ENCODE measurements at regions not wholly inside any gene's neighbourhood (a gene's known extent, or its start where the extent isn't known, plus 50 kb on each side); places are given as distances from the start of the nearest gene placed in this dataset.

- H3K4me1 ChIP-seq (ENCODE audit: control extremely low read depth in 1 of 4, control insufficient read depth in 4 of 4, insufficient read depth in 4 of 4, low read length in 3 of 4) = no peaks in the 10 kb centered on the region
- no peaks in the 10 kb centered on the region for H3K9me3 ChIP-seq (ENCODE audit: control extremely low read depth in 1 of 5, control insufficient read depth in 4 of 5, insufficient read depth in 2 of 5, low read depth in 1 of 5, low read length in 4 of 5)
- CTCF ChIA-PET = interaction anchor here (1.6 kb wide), 1 partner anchor 14 kb away, joined by 4 read pairs; no protein-coding TSS in a partner anchor
- no peak overlapping the region for H3K27ac ChIP-seq (ENCODE audit: insufficient read depth in 1 of 2, low read depth in 1 of 2, low read length in 2 of 2, poor library complexity in 1 of 2, severe bottlenecking in 2 of 2)
- WGBS (ENCODE audit: insufficient coverage) = no CpG with 5 or more reads among the region's 1 CpG
- no peaks in the 10 kb centered on the region for H3K27me3 ChIP-seq (replicated peaks in 2 of 5; ENCODE audit: control insufficient read depth in 4 of 5, insufficient read depth in 5 of 5, low read length in 4 of 5)
- no peaks in the 10 kb centered on the region for H3K36me3 ChIP-seq (ENCODE audit: control insufficient read depth in 4 of 4, insufficient read depth in 4 of 4, low read length in 3 of 4)
- POLR2A ChIA-PET = no interaction called here
- no peak overlapping the region for H3K4me3 ChIP-seq (ENCODE audit: control insufficient read depth in 1 of 7, extremely low read depth in 1 of 7, insufficient read depth in 4 of 7, low read depth in 2 of 7, low read length in 6 of 7)
- DNase-seq = no peak
These were observed 800.8 kb upstream of the TYRP1 start for GRCh38 chr9:11892401-11892800.

GRCh38 chr9:11893331-11893730 lies 799.9 kb upstream of the TYRP1 start:
- no peak overlapping the region for H3K4me3 ChIP-seq (ENCODE audit: control insufficient read depth in 1 of 7, extremely low read depth in 1 of 7, insufficient read depth in 4 of 7, low read depth in 2 of 7, low read length in 6 of 7)
- POLR2A ChIA-PET = no interaction called here
- no peak overlapping the region for H3K27ac ChIP-seq (ENCODE audit: insufficient read depth in 1 of 2, low read depth in 1 of 2, low read length in 2 of 2, poor library complexity in 1 of 2, severe bottlenecking in 2 of 2)
- H3K4me1 ChIP-seq (ENCODE audit: control extremely low read depth in 1 of 4, control insufficient read depth in 4 of 4, insufficient read depth in 4 of 4, low read length in 3 of 4) = no peaks in the 10 kb centered on the region
- H3K27me3 ChIP-seq (replicated peaks in 2 of 5; ENCODE audit: control insufficient read depth in 4 of 5, insufficient read depth in 5 of 5, low read length in 4 of 5) = no peaks in the 10 kb centered on the region
- no peaks in the 10 kb centered on the region for H3K9me3 ChIP-seq (ENCODE audit: control extremely low read depth in 1 of 5, control insufficient read depth in 4 of 5, insufficient read depth in 2 of 5, low read depth in 1 of 5, low read length in 4 of 5)
- CTCF ChIA-PET = no interaction called here
- no peak for DNase-seq
- no peaks in the 10 kb centered on the region for H3K36me3 ChIP-seq (ENCODE audit: control insufficient read depth in 4 of 4, insufficient read depth in 4 of 4, low read length in 3 of 4)

DNA sequence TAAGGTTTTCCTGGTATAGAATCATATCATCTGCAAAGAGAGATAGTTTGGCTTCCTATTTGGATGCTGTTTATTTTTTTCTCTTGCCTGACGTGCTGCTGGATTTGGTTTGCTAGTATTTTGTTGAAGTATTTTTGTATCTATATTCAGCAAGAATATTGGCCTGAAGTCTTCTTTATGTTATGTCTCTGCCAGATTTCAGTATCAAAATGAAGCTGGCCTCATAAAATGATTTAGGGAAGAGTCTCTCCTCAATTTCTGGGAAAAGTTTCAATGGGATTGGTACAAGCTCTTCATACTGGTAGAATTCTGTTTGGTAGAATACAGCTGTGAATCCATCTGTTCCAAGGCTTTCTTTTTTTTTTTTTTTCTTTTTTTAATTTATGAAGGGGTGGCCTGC lies 799.0 kb upstream of the TYRP1 start:
- no peaks in the 10 kb centered on the region for H3K27me3 ChIP-seq (replicated peaks in 2 of 5; ENCODE audit: control insufficient read depth in 4 of 5, insufficient read depth in 5 of 5, low read length in 4 of 5)
- WGBS (ENCODE audit: insufficient coverage) = no CpG with 5 or more reads among the region's 1 CpG
- DNase-seq = no peak
- no peaks in the 10 kb centered on the region for H3K36me3 ChIP-seq (ENCODE audit: control insufficient read depth in 4 of 4, insufficient read depth in 4 of 4, low read length in 3 of 4)
- CTCF ChIA-PET = no interaction called here
- no peak overlapping the region for H3K4me3 ChIP-seq (ENCODE audit: control insufficient read depth in 1 of 7, extremely low read depth in 1 of 7, insufficient read depth in 4 of 7, low read depth in 2 of 7, low read length in 6 of 7)
- H3K27ac ChIP-seq (ENCODE audit: insufficient read depth in 1 of 2, low read depth in 1 of 2, low read length in 2 of 2, poor library complexity in 1 of 2, severe bottlenecking in 2 of 2) = no peak overlapping the region
- no peaks in the 10 kb centered on the region for H3K4me1 ChIP-seq (ENCODE audit: control extremely low read depth in 1 of 4, control insufficient read depth in 4 of 4, insufficient read depth in 4 of 4, low read length in 3 of 4)
- POLR2A ChIA-PET = no interaction called here
- H3K9me3 ChIP-seq (ENCODE audit: control extremely low read depth in 1 of 5, control insufficient read depth in 4 of 5, insufficient read depth in 2 of 5, low read depth in 1 of 5, low read length in 4 of 5) = no peaks in the 10 kb centered on the region

GRCh38 chr9:11902610-11903009 lies 790.6 kb upstream of the TYRP1 start:
- no peaks in the 10 kb centered on the region for H3K27me3 ChIP-seq (replicated peaks in 2 of 5; ENCODE audit: control insufficient read depth in 4 of 5, insufficient read depth in 5 of 5, low read length in 4 of 5)
- H3K9me3 ChIP-seq (ENCODE audit: control extremely low read depth in 1 of 5, control insufficient read depth in 4 of 5, insufficient read depth in 2 of 5, low read depth in 1 of 5, low read length in 4 of 5) = no peaks in the 10 kb centered on the region
- no peaks in the 10 kb centered on the region for H3K36me3 ChIP-seq (ENCODE audit: control insufficient read depth in 4 of 4, insufficient read depth in 4 of 4, low read length in 3 of 4)
- POLR2A ChIA-PET = no interaction called here
- H3K4me1 ChIP-seq (ENCODE audit: control extremely low read depth in 1 of 4, control insufficient read depth in 4 of 4, insufficient read depth in 4 of 4, low read length in 3 of 4) = no peaks in the 10 kb centered on the region
- WGBS (ENCODE audit: insufficient coverage) = no CpG with 5 or more reads among the region's 1 CpG
- H3K4me3 ChIP-seq (ENCODE audit: control insufficient read depth in 1 of 7, extremely low read depth in 1 of 7, insufficient read depth in 4 of 7, low read depth in 2 of 7, low read length in 6 of 7) = no peak overlapping the region
- H3K27ac ChIP-seq (ENCODE audit: insufficient read depth in 1 of 2, low read depth in 1 of 2, low read length in 2 of 2, poor library complexity in 1 of 2, severe bottlenecking in 2 of 2) = no peak overlapping the region
- DNase-seq = no peak
- CTCF ChIA-PET = interaction anchor here (1.1 kb wide), 1 partner anchor 9 kb away, joined by 3 read pairs; no protein-coding TSS in a partner anchor

DNA sequence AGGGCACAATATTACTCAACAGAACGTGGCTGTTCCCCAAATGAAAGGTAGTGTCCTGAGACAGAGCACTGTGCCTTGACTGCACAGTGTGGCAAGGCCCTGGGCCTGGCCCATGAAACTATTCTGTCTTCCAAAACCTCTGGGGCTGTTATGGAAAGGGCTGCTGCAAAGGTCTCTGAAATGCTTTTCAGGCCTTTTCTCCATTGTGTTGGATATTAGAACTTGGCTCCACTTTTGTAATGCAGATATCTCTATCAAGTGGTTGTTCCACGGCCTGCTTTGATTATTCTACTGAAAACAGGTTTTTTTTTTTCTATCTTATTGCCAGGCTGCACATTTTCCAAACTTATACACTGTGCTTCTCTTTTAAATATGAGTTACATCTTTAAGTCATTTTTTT lies 777.5 kb upstream of the TYRP1 start:
- no peaks in the 10 kb centered on the region for H3K4me1 ChIP-seq (ENCODE audit: control extremely low read depth in 1 of 4, control insufficient read depth in 4 of 4, insufficient read depth in 4 of 4, low read length in 3 of 4)
- no peaks in the 10 kb centered on the region for H3K9me3 ChIP-seq (ENCODE audit: control extremely low read depth in 1 of 5, control insufficient read depth in 4 of 5, insufficient read depth in 2 of 5, low read depth in 1 of 5, low read length in 4 of 5)
- H3K36me3 ChIP-seq (ENCODE audit: control insufficient read depth in 4 of 4, insufficient read depth in 4 of 4, low read length in 3 of 4) = no peaks in the 10 kb centered on the region
- WGBS (ENCODE audit: insufficient coverage) = 79% methylated on average over 2 of the region's 2 CpGs
- POLR2A ChIA-PET = no interaction called here
- CTCF ChIA-PET = no interaction called here
- H3K4me3 ChIP-seq (ENCODE audit: control insufficient read depth in 1 of 7, extremely low read depth in 1 of 7, insufficient read depth in 4 of 7, low read depth in 2 of 7, low read length in 6 of 7) = no peak overlapping the region
- no peak overlapping the region for H3K27ac ChIP-seq (ENCODE audit: insufficient read depth in 1 of 2, low read depth in 1 of 2, low read length in 2 of 2, poor library complexity in 1 of 2, severe bottlenecking in 2 of 2)
- no peak for DNase-seq
- H3K27me3 ChIP-seq (replicated peaks in 2 of 5; ENCODE audit: control insufficient read depth in 4 of 5, insufficient read depth in 5 of 5, low read length in 4 of 5) = no peaks in the 10 kb centered on the region

DNA sequence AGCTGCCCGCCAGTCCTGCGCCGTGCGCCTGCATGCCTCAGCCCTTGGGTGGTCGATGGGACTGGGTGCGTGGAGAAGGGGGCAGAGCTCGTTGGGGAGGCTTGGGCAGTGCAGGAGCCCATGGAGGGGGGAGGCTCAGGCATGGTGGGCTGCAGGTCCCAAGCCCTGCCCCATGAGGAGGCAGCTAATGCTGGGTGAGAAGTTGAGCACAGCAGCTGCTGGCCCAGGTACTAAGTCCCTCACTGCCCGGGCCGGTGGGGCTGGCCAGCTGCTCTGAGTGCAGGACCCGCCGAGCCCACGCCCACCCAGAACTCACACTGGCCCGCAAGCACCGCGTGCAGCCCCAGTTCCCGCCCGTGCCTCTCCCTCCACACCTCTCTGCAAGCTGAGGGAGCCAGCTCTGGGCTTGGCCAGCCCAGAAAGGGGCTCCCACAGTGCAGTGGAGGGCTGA lies 764.3 kb upstream of the TYRP1 start:
- no peaks in the 10 kb centered on the region for H3K27me3 ChIP-seq (replicated peaks in 2 of 5; ENCODE audit: control insufficient read depth in 4 of 5, insufficient read depth in 5 of 5, low read length in 4 of 5)
- H3K4me1 ChIP-seq (ENCODE audit: control extremely low read depth in 1 of 4, control insufficient read depth in 4 of 4, insufficient read depth in 4 of 4, low read length in 3 of 4) = no peaks in the 10 kb centered on the region
- no peak for DNase-seq
- WGBS (ENCODE audit: insufficient coverage) = 98% methylated on average over 11 of the region's 17 CpGs
- H3K36me3 ChIP-seq (ENCODE audit: control insufficient read depth in 4 of 4, insufficient read depth in 4 of 4, low read length in 3 of 4) = no peaks in the 10 kb centered on the region
- no peak overlapping the region for H3K4me3 ChIP-seq (ENCODE audit: control insufficient read depth in 1 of 7, extremely low read depth in 1 of 7, insufficient read depth in 4 of 7, low read depth in 2 of 7, low read length in 6 of 7)
- H3K9me3 ChIP-seq (ENCODE audit: control extremely low read depth in 1 of 5, control insufficient read depth in 4 of 5, insufficient read depth in 2 of 5, low read depth in 1 of 5, low read length in 4 of 5) = no peaks in the 10 kb centered on the region
- ChIA-PET POLR2A (no interaction called here), CTCF (no interaction called here)
- no peak overlapping the region for H3K27ac ChIP-seq (ENCODE audit: insufficient read depth in 1 of 2, low read depth in 1 of 2, low read length in 2 of 2, poor library complexity in 1 of 2, severe bottlenecking in 2 of 2)

DNA sequence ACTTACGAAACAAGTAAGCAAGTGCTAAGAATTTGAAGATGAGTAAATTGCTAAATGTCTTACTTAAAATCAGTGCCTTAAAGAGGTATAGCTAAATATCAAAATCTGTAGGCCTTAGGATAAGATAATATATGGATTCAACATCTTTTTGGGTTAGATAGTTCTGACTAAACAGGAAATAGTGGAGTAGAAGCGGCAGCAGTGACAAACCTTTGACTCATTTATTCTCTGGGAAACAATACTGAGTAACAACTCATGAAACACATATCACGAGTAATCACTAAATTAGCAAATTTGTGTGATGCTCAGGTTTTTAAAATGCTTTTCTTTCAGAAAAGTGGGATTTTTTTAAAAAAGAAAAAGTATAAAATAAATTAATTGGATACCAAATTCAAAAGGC lies 762.1 kb upstream of the TYRP1 start:
- H3K4me3 ChIP-seq (ENCODE audit: control insufficient read depth in 1 of 7, extremely low read depth in 1 of 7, insufficient read depth in 4 of 7, low read depth in 2 of 7, low read length in 6 of 7) = no peak overlapping the region
- DNase-seq = no peak
- ChIA-PET POLR2A (no interaction called here), CTCF (no interaction called here)
- WGBS (ENCODE audit: insufficient coverage) = no CpG with 5 or more reads among the region's 3 CpGs
- no peaks in the 10 kb centered on the region for H3K27me3 ChIP-seq (replicated peaks in 2 of 5; ENCODE audit: control insufficient read depth in 4 of 5, insufficient read depth in 5 of 5, low read length in 4 of 5)
- H3K9me3 ChIP-seq (ENCODE audit: control extremely low read depth in 1 of 5, control insufficient read depth in 4 of 5, insufficient read depth in 2 of 5, low read depth in 1 of 5, low read length in 4 of 5) = no peaks in the 10 kb centered on the region
- no peak overlapping the region for H3K27ac ChIP-seq (ENCODE audit: insufficient read depth in 1 of 2, low read depth in 1 of 2, low read length in 2 of 2, poor library complexity in 1 of 2, severe bottlenecking in 2 of 2)
- H3K4me1 ChIP-seq (ENCODE audit: control extremely low read depth in 1 of 4, control insufficient read depth in 4 of 4, insufficient read depth in 4 of 4, low read length in 3 of 4) = no peaks in the 10 kb centered on the region
- H3K36me3 ChIP-seq (ENCODE audit: control insufficient read depth in 4 of 4, insufficient read depth in 4 of 4, low read length in 3 of 4) = no peaks in the 10 kb centered on the region
